GM19043 (cell line): ENCODE measurements at regions not wholly inside any gene's neighbourhood (a gene's known extent, or its start where the extent isn't known, plus 50 kb on each side); places are given as distances from the start of the nearest gene placed in this dataset.

Experiments used
- ATAC-seq: cut with Tn5 transposase; IDR thresholded peaks from one replicate; pipeline ENCODE4 v1.9.1; 2021; ENCODE audit warnings: low read depth; ENCODE audit not compliant: unreplicated experiment

DNA sequence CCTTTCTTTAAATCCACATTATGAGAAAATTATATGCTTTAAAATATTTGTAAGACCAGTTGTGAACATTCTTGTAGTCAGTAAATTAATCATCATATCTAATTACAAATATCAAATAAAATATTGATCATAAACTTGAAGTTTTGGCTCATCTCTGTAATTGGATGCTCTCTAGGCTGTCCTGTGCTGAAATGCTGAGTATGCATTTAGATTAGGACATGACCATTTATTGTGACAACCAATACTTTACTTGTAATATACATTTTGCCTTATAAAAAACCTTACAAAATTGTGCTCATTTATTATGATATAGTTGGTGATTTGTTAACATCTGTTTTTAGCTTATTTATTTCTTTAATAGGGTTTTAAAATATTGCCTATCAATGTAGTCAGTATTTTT, 116.1 kb upstream of the DOCK10 start:
- no peak for ATAC-seq

DNA sequence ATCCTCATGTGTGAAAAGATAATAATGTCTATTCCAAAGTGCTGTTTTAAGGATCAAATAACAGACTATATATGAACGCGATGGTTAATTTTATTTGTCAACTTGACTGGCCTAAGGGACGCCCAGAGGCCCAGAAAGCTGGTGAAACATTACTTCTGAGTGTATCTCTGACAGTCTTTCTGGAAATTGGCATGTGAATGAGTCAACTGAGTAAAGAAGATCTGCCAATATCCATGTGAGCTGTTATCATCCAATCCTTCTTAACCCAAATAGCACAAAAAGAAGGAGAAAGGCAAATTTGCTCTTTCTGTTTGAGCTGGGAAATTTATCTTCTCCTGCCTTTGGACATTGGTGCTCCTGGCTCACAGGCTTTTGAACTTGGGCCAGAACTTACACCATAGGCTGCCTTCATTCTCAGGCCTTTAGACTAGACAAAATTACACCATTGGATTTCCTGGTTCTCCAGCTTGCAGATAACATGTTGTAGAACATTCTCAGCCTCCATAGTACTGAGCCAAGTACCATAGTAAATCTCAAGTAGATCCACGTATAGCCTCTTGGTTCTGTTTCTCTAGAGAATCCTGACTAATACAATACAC, 114.7 kb upstream of the DOCK10 start:
- no peak for ATAC-seq

DNA sequence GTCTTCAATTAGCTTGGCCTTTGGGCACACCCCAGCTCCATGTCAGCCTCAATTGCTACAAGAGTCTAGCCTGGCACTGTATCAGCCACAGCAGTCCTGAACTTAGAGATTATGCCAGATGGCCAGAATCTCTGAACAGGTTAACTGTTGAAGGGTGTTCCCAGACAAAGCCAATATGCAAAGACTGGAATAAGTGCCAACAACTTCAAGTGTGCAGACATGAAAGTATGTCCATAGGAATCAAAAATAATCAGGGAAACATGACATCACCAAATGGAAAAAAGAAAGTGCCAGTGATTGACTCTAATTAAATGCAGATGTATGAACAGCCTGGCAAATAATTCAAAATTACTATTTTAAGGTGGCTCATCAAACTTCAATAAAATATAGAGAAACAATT, 98.5 kb upstream of the DOCK10 start:
- ATAC-seq, result no peak

DNA sequence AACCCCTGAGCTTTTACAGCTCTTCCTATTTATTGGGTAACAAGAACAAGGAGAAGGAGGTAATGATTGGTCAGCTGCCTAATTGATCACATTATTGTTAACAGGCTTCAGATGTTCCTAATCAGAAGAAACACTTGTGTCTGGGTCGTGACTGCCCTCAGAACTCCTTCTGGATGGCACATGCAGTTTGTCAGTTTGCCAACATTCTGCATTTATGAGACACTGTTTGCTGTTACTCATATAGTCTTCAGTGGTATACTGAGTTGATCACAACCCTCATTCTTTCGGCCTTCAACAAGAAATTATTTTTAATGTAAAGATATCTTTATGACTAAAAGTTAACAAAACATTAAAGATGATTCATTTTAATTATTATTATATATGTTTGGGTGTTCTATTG, 95.7 kb upstream of the DOCK10 start:
- no peak for ATAC-seq

DNA sequence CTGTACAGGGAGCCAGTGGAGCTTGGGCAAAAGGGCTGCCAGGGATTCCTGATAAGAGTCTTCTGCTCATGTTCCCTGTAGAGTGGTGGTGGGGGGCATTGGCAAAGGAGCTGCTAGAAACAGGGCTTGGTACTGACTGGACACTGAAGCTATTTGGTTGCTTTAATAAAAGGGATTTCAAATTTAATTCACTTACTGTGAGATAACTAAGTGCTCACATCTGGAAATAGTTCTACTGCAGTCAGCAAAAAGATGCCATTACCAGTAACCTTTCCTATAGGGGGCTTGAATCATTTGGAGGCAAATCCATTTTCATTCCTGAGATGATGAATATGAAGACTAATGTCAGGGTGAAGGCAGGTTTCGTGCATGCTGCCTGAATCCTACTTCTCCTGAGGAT, 94.3 kb upstream of the DOCK10 start:
- no peak for ATAC-seq

DNA sequence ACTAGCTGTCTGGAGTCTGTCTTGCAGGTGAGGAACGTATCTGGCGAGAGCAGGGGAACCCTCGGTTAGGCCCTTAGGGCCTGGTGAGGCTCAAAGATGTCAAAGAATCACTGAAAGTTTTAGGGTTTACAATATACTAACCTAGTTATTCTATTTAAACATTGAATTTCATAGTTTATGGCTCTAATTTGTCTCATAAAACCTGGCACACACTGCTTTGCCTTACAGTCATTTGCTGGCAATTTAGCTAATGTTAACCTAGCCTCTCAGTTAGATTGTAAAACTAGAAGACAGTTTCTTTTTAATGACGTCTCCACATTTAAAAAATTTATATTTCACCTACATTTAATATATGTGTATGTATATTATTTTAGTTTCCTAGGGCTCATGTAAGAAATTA, 89.6 kb upstream of the DOCK10 start:
- ATAC-seq, result no peak

DNA sequence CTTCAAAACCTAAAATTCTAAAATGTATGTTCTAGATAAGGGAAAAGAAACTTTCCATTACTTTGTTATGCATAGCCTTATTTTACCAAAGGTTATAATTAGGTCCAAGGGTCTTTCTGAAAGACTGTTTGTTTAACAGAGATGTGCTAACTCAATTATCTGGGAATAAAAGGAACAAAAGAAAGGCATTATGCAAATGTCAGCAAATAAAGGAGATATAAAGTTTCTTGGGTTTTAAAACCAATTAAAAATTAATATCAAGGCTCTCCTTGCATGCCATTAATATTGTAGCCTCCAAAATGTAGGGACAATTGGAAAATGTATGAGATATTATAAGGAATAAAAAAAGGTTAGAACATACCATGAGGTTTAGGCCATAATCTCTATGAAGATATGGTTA, 87.8 kb upstream of the DOCK10 start:
- no peak for ATAC-seq

DNA sequence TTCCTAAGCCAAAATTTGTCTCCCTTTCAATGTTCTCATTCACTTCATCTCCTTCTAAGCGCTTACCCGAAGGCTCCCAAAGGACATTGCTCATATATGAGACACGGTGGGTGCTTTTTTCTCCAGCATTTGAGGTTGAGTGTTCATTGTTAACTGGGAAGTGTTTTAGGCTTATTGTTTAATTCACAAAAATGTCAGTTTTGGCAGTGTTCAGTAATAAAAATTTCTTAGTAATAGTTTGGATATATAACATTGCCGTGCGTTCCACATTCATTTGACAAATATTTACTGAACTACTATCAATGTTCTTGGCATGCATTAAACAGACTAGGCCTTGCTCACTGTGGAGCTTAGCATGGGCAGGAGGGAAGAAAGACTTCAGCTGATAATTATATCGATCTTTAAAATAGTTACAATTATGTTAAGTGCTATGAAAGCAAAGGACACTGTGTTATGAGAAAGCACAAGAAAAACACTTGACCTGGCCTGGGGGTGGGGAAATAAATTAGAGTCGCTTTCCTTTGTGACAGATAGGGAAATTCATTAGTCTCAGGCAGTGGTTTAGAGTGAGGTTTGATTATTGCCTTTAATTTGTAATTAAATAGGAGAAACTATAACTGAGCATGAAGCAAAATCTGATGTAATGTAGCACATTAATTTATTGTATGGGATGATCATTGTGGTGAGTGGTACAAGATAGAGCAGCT, 82.2 kb upstream of the DOCK10 start:
- no peak for ATAC-seq

DNA sequence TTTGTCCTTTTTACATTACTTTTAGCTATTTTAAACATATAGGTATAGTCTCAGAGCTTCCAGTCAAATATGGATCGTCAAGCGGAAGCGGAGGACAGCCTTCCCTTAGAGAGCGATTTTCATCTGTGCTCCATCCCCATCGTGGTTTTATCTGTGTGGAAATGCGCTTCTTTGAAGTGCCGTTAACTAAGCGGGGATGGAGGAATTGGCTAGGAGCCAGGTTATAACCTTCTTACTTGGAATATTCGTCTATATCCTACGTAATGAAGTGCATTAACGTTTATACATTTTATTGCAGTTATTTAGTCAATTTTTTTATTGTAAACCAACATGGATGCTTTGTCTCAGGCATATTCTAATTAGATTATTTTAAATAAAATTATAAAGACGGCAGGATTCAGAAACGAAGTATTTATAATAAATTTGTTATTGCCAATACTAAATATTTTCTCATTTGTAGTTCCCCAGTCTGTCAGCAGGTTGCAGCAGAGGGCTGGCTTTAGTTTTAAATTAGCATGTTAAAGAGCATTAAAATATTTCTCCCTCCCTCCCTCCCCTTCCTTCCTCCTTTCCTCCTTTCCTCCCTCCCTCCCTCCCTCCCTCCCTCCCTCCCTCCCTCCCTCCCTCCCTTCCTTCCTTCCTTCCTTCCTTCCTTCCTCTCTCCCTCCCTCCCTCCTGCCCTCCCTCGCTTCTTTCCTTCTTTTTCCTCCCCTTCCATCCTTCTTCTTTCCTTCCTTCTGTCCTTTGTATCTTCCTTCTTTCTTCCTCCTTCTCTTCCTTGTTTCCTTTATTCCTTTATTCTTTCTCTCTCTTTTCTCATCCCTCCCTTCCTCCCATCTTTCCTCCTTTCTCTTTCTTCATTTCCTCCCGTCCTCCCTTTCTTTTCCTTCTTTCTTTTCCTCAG, 80.6 kb upstream of the DOCK10 start:
- ATAC-seq, result no peak

DNA sequence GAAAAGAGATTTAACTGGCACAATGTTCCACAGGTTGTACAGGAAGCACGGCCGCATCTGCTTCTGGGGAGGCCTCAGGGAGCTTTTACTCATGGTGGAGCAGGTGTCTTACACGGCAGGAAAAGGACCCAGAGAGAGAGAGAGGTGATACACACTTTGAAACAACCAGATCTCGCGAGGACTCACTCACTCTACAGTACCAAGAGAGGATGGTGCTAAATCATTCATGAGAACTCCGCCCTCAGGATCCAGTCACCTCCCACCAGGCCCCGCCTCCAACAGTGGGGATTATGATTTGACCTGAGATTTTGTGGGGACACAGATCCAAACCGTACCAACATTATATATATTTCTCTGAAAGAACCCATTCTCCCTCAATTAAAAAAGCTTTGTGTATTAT, 79.7 kb upstream of the DOCK10 start:
- no peak for ATAC-seq

DNA sequence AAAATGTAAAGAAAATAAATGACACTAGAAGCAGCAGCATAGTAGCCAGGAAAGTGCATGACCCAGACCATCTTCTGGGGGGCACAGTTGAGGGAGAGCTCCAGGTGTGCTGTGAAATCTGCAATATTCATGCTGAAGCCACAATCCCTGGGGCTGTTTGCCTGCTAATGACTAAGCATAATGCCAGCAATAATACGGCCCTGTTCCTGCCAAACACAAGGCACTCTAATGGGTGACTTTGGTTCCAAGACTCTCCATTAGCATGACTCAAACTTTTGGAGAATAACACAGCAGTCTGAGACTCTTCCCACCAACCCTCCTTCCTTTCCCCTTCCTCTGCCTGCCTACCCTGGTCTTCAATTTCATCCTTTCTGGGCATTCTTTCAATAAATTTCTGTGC, 77.9 kb upstream of the DOCK10 start:
- ATAC-seq, result no peak

DNA sequence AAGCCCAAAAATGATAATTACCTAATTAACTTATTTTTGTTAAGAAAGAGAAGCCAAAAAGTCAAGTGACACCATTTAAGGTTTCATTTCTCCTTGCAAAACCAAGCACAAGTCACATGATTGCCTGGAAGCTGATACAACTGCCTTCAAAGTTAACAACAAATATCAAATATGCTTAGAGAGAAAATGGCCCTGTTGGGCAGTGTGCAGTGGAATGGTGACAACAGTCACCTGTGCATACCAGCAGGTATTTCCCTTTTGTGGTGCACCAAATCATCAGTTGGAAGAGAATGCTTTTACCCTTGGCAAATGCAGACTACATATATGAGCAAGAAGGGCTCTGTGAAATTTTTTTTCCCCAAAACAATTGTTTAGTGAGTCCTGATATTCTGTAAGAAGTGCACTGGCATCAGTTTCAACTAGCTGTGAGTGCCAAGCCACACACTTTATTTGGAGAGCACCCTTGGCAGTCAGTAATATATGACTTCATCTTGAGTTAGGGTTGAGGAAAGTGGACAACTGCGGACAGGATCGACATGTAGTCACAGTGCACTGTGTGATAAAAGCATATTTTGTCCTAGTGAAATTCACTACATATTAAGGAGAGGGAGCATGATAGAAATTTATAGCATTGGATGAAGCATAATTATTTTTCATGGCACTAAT, 74.9 kb upstream of the DOCK10 start:
- no peak for ATAC-seq

DNA sequence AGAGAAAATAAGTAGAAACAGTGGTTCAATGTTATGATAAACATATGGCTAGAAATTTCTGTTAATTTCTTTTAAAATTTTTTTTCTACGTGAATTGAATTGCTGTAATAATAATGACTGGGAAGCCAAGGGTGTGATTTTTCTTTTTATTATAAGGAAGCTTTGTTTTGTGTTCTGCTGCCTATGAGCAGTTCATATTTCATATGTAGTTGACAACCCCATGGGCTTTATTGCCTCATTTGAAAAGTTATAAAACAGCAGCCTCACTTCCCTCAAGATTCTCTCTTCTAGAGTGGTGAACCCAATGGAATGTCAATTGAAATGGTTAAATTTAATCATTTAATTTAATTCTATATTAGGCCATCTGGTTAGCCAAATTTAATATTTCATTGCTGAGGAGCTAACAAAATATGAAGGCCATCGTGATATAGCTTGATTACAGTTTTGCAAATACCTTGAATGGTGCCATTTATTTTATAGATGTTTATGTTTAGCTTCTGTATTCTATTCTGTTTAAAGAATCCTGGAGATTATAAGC, 72.6 kb upstream of the DOCK10 start:
- no peak for ATAC-seq

DNA sequence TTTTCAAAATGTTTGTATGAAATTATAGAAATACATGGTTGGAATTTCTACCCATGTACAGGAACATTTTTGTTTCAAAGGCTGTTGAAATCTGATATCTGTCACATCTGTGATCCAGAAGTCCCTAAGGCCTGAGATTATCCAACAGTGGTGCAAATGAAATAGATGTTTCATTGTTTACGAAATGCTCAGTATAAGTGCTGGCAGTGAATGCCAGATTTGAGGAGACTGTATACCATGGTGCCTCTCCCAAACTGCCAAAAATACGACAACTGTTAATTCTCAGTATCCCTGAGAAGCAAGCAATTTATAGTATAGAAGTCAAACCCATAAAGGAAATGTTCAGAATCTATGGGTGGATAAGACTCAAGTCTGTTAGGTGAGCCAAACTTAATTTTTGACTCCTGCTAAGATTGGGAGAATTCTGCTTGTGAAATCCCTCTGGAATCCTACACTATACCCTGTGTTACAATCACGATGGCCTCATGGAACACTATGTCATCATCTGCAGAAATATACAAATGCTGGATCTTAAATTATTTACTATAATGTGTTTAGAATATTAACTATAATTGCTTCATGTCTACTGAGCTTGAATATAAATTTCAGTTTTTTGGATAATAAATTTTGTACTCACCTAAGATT, 71.2 kb upstream of the DOCK10 start:
- no peak for ATAC-seq

DNA sequence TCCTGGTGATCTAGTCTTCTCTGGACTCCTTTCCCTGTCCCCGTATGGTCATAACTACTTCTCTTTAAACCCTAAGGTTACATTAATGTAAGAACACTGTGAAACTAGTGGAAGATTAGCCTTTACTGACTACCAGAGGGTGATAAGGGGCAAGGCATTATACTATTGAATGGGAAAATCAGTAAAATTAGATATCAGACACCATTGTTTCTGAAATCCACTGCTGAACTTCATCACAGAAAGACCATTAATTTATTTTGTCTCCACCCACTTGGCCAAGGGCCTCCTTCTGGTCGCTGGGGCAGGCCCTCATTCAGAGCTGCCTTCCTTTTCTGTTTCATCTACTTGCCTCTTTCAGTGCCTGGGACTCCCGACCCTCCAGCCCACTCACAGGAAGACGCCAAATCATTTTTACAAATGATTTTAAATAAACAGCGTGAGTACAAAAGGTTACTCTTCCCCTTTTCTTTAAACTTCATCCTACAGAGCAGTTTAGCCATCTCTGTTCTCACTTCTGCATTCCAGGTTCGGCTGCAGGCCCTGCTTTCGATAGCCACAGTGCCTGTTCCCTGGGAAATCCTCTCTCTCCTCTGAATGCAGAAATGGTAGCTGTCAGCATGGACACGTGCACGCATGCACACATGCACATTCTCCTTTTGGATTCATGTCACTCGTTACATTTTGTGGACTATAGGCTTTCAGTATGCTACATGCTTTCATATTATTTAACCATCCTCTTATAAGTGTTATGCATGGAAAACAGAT, 70.3 kb upstream of the DOCK10 start:
- ATAC-seq, result peak; percentile 64

DNA sequence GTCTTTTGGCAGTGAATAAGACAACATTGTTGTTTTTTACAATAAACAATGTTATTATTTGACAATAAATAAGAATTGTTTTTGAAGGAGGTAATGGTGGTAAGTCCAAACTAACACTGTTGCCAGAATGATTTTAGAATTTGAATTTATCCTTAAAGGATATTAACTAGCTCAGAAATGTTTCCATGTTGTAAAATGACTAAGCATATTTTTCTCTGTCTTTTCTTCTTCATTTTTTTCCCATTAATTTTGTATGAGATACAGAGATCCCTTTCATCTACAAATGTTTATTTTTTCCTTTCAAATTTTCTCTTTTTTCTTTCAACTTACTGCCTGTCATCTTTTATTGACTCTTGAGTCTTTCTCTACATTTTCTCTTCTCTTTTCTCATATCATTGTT, 66.5 kb upstream of the DOCK10 start:
- no peak for ATAC-seq

DNA sequence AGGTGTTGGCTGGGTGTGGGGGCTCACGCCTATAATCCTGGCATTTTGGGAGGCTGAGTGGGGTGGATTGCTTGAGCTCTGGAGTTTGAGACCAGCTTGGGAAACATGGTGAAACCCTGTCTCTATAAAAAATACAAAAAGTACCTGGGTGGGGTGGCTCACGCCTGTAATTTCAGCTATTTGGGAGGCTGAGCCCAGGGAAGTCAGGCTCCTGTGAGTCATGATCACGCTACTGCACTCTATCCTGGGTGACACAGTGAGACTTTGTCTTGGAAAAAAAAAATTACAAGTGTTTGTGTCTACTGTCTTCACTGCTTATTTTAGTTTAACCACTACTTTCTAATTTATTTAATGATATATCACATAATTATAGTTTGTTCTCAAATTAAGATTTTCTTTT, 62.7 kb upstream of the DOCK10 start:
- no peak for ATAC-seq

DNA sequence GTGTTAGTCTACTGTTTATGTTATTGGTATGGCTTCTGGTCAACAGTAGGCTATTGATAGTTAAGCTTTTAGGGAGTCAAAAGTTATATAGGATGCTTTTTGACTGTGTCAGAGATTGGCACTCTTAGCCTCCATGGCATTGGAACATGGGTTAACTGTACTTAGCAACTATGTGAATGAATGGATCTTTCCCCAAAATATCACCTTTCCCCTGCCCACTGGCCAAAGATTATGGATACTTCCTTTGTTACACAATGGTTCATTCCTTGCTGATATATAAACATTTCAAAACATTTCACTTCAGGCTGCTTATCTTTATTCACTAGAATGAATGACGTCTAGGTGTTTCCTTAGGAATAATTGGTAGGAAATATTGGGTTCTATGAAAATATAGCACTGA, 62.1 kb upstream of the DOCK10 start:
- ATAC-seq, result no peak

DNA sequence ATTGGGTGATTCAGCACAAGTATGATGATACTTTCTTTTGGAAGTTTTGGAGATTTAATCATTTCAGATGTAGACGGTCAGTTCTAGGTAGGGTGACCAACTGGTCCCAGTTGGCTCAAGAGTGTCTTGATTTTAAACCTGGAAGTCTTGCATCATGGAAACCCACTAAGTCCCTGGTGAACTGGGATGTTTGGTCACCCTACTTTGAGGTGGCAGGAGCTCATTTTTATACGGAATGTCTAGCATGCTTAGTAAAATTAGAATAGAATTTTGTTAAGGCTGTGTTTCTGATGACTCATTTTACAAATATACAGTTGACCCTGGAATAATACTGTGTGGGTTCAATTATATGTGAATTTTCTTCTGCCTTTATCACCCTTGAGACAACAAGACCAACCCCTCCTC, 61.5 kb upstream of the DOCK10 start:
- no peak for ATAC-seq

DNA sequence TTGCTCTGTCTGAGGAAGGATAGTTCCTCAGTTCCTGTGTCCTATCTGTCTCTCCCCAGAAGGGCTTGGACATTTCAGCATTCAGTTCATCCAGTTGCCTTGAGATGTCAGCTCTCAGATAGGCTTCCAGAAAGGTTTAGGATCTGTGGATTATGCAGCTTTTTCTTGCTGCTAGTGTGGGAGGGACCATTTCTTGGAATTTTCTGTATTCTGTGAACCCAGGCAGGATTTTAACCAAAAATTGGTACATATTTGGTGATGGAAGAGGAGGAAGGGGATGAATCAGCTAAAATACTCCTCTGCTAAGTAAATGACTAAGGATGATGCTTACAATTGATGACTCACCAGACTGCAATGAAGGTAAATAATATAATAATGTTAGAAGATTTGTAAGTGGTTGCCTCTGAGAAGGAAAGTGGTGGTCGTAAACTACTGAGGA, 58.6 kb upstream of the DOCK10 start:
- no peak for ATAC-seq
